PC-9 (cell line): ENCODE measurements at regions not wholly inside any gene's neighbourhood (a gene's known extent, or its start where the extent isn't known, plus 50 kb on each side); places are given as distances from the start of the nearest gene placed in this dataset.

ENCODE experiments used
- BruUV-seq: library from RNA; stranded (reverse); fragments of 400-500 nt; replicated peaks from 2 replicates; lab custom pipeline; 2021; lab: Mats Ljungman, UMichigan
- CTCF ChIA-PET: fragments of 300-600 bp; sonication (Branson Sonifier 250); formaldehyde crosslinking; loops from one replicate; lab custom pipeline; 2022; ENCODE audit warnings: antibody characterized with exemption; lab: Charles Lee
- POLR2A ChIA-PET: fragments of 300-600 bp; sonication (Branson Sonifier 250); formaldehyde crosslinking; loops from one replicate; lab custom pipeline; 2022; ENCODE audit warnings: antibody characterized with exemption; ENCODE audit not compliant: unreplicated experiment; lab: Charles Lee
- DNase-seq, 2 experiments: peaks; one replicate each; pipeline versions ENCODE4 v3.0.0 to v3.0.0-alpha.2; 2015 to 2022; ENCODE audit warnings: mixed read lengths in 1 of 2
- H2AFZ ChIP-seq: fragments of 200-600 bp; sonication (generic); 2 replicates; pipeline ENCODE4 v1.8.1; 2017; ENCODE audit warnings: antibody characterized with exemption
- H3F3A ChIP-seq: fragments of 200-600 bp; sonication (generic); 2 replicates; pipeline ENCODE4 v1.8.1; 2017; ENCODE audit warnings: antibody characterized with exemption, mild to moderate bottlenecking, low read depth; ENCODE audit not compliant: insufficient read depth
- H3K27ac ChIP-seq: fragments of 200-600 bp; sonication (generic); 2 replicates; pipeline ENCODE4 v1.6.1; 2016; ENCODE audit warnings: mixed run types
- H3K27me3 ChIP-seq: fragments of 200-600 bp; sonication (generic); 2 replicates; pipeline ENCODE4 v1.6.1; 2016; ENCODE audit warnings: low read depth, mixed run types; ENCODE audit not compliant: insufficient read depth
- H3K36me3 ChIP-seq: fragments of 200-600 bp; sonication (generic); 2 replicates; pipeline ENCODE4 v1.6.1; 2016; ENCODE audit warnings: low read depth, mixed run types
- H3K4me1 ChIP-seq: fragments of 200-600 bp; sonication (generic); replicated peaks from 2 replicates; pipeline ENCODE4 v1.6.1; 2016; ENCODE audit warnings: mixed run types; ENCODE audit not compliant: insufficient read depth
- H3K4me2 ChIP-seq: fragments of 200-600 bp; sonication (generic); 2 replicates; pipeline ENCODE4 v1.6.1; 2017; ENCODE audit warnings: mixed run types
- H3K4me3 ChIP-seq: fragments of 200-600 bp; sonication (generic); 2 replicates; pipeline ENCODE4 v1.6.1; 2016; ENCODE audit warnings: mixed run types
- H3K79me2 ChIP-seq: fragments of 200-600 bp; sonication (generic); 2 replicates; pipeline ENCODE4 v1.6.1; 2017; ENCODE audit warnings: low read depth, mixed run types
- H3K9me2 ChIP-seq: fragments of 200-600 bp; sonication (generic); 2 replicates; pipeline ENCODE4 v1.8.1; 2017; ENCODE audit warnings: mild to moderate bottlenecking; ENCODE audit not compliant: insufficient read depth
- H3K9me3 ChIP-seq: fragments of 200-600 bp; sonication (generic); 2 replicates; pipeline ENCODE4 v1.8.1; 2016; ENCODE audit warnings: low read depth; ENCODE audit not compliant: insufficient read depth
- H4K20me1 ChIP-seq: fragments of 200-600 bp; sonication (generic); 2 replicates; pipeline ENCODE4 v1.8.1; 2017; ENCODE audit not compliant: insufficient read depth
- CTCF ChIP-seq: fragments of 200-600 bp; sonication (generic); conservative IDR thresholded peaks from 2 replicates; pipeline ENCODE4 v1.6.1; 2017; ENCODE audit warnings: mixed run types, antibody characterized with exemption, mild to moderate bottlenecking, moderate library complexity
- EZH2 ChIP-seq: fragments of 200-600 bp; sonication (generic); IDR thresholded peaks from 2 replicates; pipeline ENCODE4 v1.8.0; 2017; ENCODE audit warnings: antibody characterized with exemption, low read depth
- intact Hi-C: fragments of 100-400 bp; cut with micrococcal nuclease; formaldehyde crosslinking; loops from one replicate; pipeline ENCODE4 v1.10.0; 2022; ENCODE audit not compliant: unreplicated experiment

- no peaks in the 10 kb centered on the region for H3K4me1 ChIP-seq
- H3F3A ChIP-seq = no peaks in the 10 kb centered on the region
- no peaks in the 10 kb centered on the region for H3K36me3 ChIP-seq
- ChIA-PET CTCF (interaction anchor here (0.6 kb wide), 1 partner anchor 559 kb away, joined by 3 read pairs; no protein-coding TSS in a partner anchor), POLR2A (no interaction called here)
- intact Hi-C loops = no loop called here
- no peak for TF ChIP-seq EZH2
- TF ChIP-seq CTCF = no peak
- no peak for DNase-seq
- no TSS peak for BruUV-seq
- no peak overlapping the region for H3K27ac ChIP-seq
- no peaks in the 10 kb centered on the region for H3K79me2 ChIP-seq
- no peaks in the 10 kb centered on the region for H3K27me3 ChIP-seq
- H3K4me3 ChIP-seq = no peak overlapping the region
- H2AFZ ChIP-seq = no peak overlapping the region
- H3K9me2 ChIP-seq = no peaks in the 10 kb centered on the region; the same call in 1 of the 2 replicates
- no peak overlapping the region for H3K4me2 ChIP-seq
- no peaks in the 10 kb centered on the region for H4K20me1 ChIP-seq
- no peaks in the 10 kb centered on the region for H3K9me3 ChIP-seq
Measured at GRCh38 chr2:49351560-49351959, 197.2 kb upstream of the FSHR start.

GRCh38 chr2:49343638-49344037 is 189.3 kb upstream of the FSHR start:
- Histone ChIP-seq H3F3A (no peaks in the 10 kb centered on the region), H3K4me2 (no peak overlapping the region), H2AFZ (no peak overlapping the region), H3K9me2 (no peaks in the 10 kb centered on the region), H3K27me3 (0 out of 2 replicates have a peak, but pooled peaks cover 6% of the 10 kb centered on the region), H3K4me1 (no peaks in the 10 kb centered on the region), H4K20me1 (no peaks in the 10 kb centered on the region; the same call in 1 of the 2 replicates), H3K36me3 (no peaks in the 10 kb centered on the region), H3K9me3 (no peaks in the 10 kb centered on the region), H3K27ac (no peak overlapping the region), H3K79me2 (no peaks in the 10 kb centered on the region), H3K4me3 (no peak overlapping the region)
- no peak for DNase-seq
- ChIA-PET POLR2A (no interaction called here), CTCF (no interaction called here)
- intact Hi-C loops = no loop called here
- no TSS peak for BruUV-seq
- TF ChIP-seq CTCF (no peak), EZH2 (no peak)

DNA sequence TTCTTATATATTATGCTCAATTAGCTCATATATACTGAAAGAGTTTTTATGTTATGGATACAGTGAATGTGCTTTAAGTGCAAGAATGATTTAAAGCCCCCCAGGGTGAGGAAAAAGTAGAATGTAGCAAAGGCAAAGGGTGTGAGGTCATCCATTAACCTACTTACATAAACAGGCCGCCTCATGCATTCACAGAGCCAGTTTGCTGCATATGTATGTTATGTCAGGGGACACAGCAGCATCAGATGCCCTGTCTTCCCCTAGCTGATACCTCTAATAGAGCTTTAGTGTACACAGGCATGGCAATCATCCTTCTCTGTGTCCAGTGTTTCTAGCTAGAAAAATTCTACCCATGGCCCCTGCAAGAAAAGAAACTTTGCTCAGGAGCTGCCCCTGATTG is 187.8 kb upstream of the FSHR start:
- Histone ChIP-seq H4K20me1 (no peaks in the 10 kb centered on the region; the same call in 1 of the 2 replicates), H3K36me3 (no peaks in the 10 kb centered on the region), H3K4me2 (no peak overlapping the region), H3K4me1 (no peaks in the 10 kb centered on the region), H3K27ac (no peak overlapping the region), H3K9me2 (no peaks in the 10 kb centered on the region), H3K27me3 (0 out of 2 replicates have a peak, but pooled peaks cover 6% of the 10 kb centered on the region), H3F3A (no peaks in the 10 kb centered on the region), H3K9me3 (no peaks in the 10 kb centered on the region), H2AFZ (no peak overlapping the region), H3K4me3 (no peak overlapping the region), H3K79me2 (no peaks in the 10 kb centered on the region)
- DNase-seq = no peak
- ChIA-PET POLR2A (no interaction called here), CTCF (no interaction called here)
- TF ChIP-seq CTCF = no peak
- no peak for TF ChIP-seq EZH2
- intact Hi-C loops = no loop called here
- no TSS peak for BruUV-seq
